PC-9 (cell line): ENCODE measurements at regions not wholly inside any gene's neighbourhood (a gene's known extent, or its start where the extent isn't known, plus 50 kb on each side); places are given as distances from the start of the nearest gene placed in this dataset.

Experiments
- BruUV-seq: library from RNA; stranded (reverse); fragments of 400-500 nt; replicated peaks from 2 replicates; lab custom pipeline; 2021; lab: Mats Ljungman, UMichigan
- CTCF ChIA-PET: fragments of 300-600 bp; sonication (Branson Sonifier 250); formaldehyde crosslinking; loops from one replicate; lab custom pipeline; 2022; ENCODE audit warnings: antibody characterized with exemption; lab: Charles Lee
- POLR2A ChIA-PET: fragments of 300-600 bp; sonication (Branson Sonifier 250); formaldehyde crosslinking; loops from one replicate; lab custom pipeline; 2022; ENCODE audit warnings: antibody characterized with exemption; ENCODE audit not compliant: unreplicated experiment; lab: Charles Lee
- DNase-seq, 2 experiments: peaks; one replicate each; pipeline versions ENCODE4 v3.0.0 to v3.0.0-alpha.2; 2015 to 2022; ENCODE audit warnings: mixed read lengths in 1 of 2
- H2AFZ ChIP-seq: fragments of 200-600 bp; sonication (generic); 2 replicates; pipeline ENCODE4 v1.8.1; 2017; ENCODE audit warnings: antibody characterized with exemption
- H3F3A ChIP-seq: fragments of 200-600 bp; sonication (generic); 2 replicates; pipeline ENCODE4 v1.8.1; 2017; ENCODE audit warnings: antibody characterized with exemption, mild to moderate bottlenecking, low read depth; ENCODE audit not compliant: insufficient read depth
- H3K27ac ChIP-seq: fragments of 200-600 bp; sonication (generic); 2 replicates; pipeline ENCODE4 v1.6.1; 2016; ENCODE audit warnings: mixed run types
- H3K27me3 ChIP-seq: fragments of 200-600 bp; sonication (generic); 2 replicates; pipeline ENCODE4 v1.6.1; 2016; ENCODE audit warnings: low read depth, mixed run types; ENCODE audit not compliant: insufficient read depth
- H3K36me3 ChIP-seq: fragments of 200-600 bp; sonication (generic); 2 replicates; pipeline ENCODE4 v1.6.1; 2016; ENCODE audit warnings: low read depth, mixed run types
- H3K4me1 ChIP-seq: fragments of 200-600 bp; sonication (generic); replicated peaks from 2 replicates; pipeline ENCODE4 v1.6.1; 2016; ENCODE audit warnings: mixed run types; ENCODE audit not compliant: insufficient read depth
- H3K4me2 ChIP-seq: fragments of 200-600 bp; sonication (generic); 2 replicates; pipeline ENCODE4 v1.6.1; 2017; ENCODE audit warnings: mixed run types
- H3K4me3 ChIP-seq: fragments of 200-600 bp; sonication (generic); 2 replicates; pipeline ENCODE4 v1.6.1; 2016; ENCODE audit warnings: mixed run types
- H3K79me2 ChIP-seq: fragments of 200-600 bp; sonication (generic); 2 replicates; pipeline ENCODE4 v1.6.1; 2017; ENCODE audit warnings: low read depth, mixed run types
- H3K9me2 ChIP-seq: fragments of 200-600 bp; sonication (generic); 2 replicates; pipeline ENCODE4 v1.8.1; 2017; ENCODE audit warnings: mild to moderate bottlenecking; ENCODE audit not compliant: insufficient read depth
- H3K9me3 ChIP-seq: fragments of 200-600 bp; sonication (generic); 2 replicates; pipeline ENCODE4 v1.8.1; 2016; ENCODE audit warnings: low read depth; ENCODE audit not compliant: insufficient read depth
- H4K20me1 ChIP-seq: fragments of 200-600 bp; sonication (generic); 2 replicates; pipeline ENCODE4 v1.8.1; 2017; ENCODE audit not compliant: insufficient read depth
- CTCF ChIP-seq: fragments of 200-600 bp; sonication (generic); conservative IDR thresholded peaks from 2 replicates; pipeline ENCODE4 v1.6.1; 2017; ENCODE audit warnings: mixed run types, antibody characterized with exemption, mild to moderate bottlenecking, moderate library complexity
- EZH2 ChIP-seq: fragments of 200-600 bp; sonication (generic); IDR thresholded peaks from 2 replicates; pipeline ENCODE4 v1.8.0; 2017; ENCODE audit warnings: antibody characterized with exemption, low read depth
- intact Hi-C: fragments of 100-400 bp; cut with micrococcal nuclease; formaldehyde crosslinking; loops from one replicate; pipeline ENCODE4 v1.10.0; 2022; ENCODE audit not compliant: unreplicated experiment

DNA sequence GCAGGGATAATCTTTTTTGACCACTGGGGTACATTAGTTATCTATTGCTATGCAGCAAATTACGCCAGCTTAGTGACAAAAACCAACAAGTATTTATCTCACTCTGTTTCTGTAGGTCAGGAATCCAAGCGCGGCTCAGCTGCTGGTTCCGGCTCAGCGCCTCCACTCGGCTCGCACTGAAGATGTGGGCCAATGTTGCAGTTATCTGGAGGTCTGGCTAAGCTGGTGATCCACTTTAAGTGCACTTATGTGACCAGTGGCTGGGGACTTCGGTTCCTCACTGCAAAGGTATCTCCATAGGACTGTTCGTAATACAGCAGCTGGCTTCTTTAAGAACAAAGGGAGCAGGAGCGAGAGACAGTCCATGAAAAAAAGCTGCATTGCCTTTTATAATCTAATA, 591.9 kb downstream of the TMEM182 start:
- CTCF ChIA-PET: no interaction called here
- POLR2A ChIA-PET: no interaction called here

GRCh38 chr2:103355287-103355686, 593.5 kb downstream of the TMEM182 start:
- CTCF ChIA-PET: no interaction called here
- H2AFZ ChIP-seq: no peak overlapping the region
- no peaks in the 10 kb centered on the region for H4K20me1 ChIP-seq
- intact Hi-C loops: no loop called here
- no peaks in the 10 kb centered on the region for H3K9me2 ChIP-seq
- no peaks in the 10 kb centered on the region for H3K79me2 ChIP-seq
- no peaks in the 10 kb centered on the region for H3K36me3 ChIP-seq
- H3F3A ChIP-seq: no peaks in the 10 kb centered on the region
- peaks cover 12% of the 10 kb centered on the region; the same call in 1 of the 2 replicates for H3K27me3 ChIP-seq
- H3K4me2 ChIP-seq: no peak overlapping the region
- no peaks in the 10 kb centered on the region for H3K4me1 ChIP-seq
- BruUV-seq: no TSS peak
- H3K27ac ChIP-seq: no peak overlapping the region
- no peaks in the 10 kb centered on the region for H3K9me3 ChIP-seq
- no peak for DNase-seq
- POLR2A ChIA-PET: no interaction called here
- TF ChIP-seq EZH2 (no peak), CTCF (no peak)
- no peak overlapping the region for H3K4me3 ChIP-seq

More for the DNA sequence above, 591.9 kb downstream of the TMEM182 start:
- no peak for TF ChIP-seq CTCF
- no peak for TF ChIP-seq EZH2
- Histone ChIP-seq H3K9me3 (no peaks in the 10 kb centered on the region), H2AFZ (no peak overlapping the region), H3K9me2 (no peaks in the 10 kb centered on the region), H3K36me3 (no peaks in the 10 kb centered on the region), H3K27me3 (peaks cover 12% of the 10 kb centered on the region; the same call in 1 of the 2 replicates), H3K4me3 (no peak overlapping the region), H3K27ac (no peak overlapping the region), H3K79me2 (no peaks in the 10 kb centered on the region), H3F3A (no peaks in the 10 kb centered on the region), H3K4me2 (no peak overlapping the region), H4K20me1 (no peaks in the 10 kb centered on the region), H3K4me1 (no peaks in the 10 kb centered on the region)
- no TSS peak for BruUV-seq
- intact Hi-C loops: no loop called here
- DNase-seq: no peak

DNA sequence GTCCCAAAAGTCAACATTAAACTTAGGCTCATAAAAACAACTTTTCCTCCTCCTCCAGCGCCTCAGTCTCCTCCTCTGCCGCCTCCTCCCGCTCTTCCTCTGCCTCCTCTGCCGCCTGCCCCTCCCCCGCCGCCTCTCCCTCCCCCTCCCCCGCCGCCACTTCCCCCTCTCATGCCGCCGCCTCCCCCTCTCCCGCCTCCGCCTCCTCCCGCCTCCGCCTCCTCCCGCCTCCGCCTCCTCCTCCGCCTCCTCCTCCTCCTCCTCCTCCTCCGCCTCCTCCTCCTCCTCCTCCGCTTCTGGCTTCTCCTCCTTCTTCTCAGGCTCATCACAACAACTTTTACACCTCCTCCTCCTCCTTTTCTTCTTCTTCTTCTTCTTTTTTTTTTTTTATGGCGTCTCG, 599.9 kb downstream of the TMEM182 start:
- H3K4me2 ChIP-seq: no peak overlapping the region
- intact Hi-C loops: no loop called here
- no peaks in the 10 kb centered on the region for H3K79me2 ChIP-seq
- H3K27ac ChIP-seq: no peak overlapping the region
- no peaks in the 10 kb centered on the region for H3F3A ChIP-seq
- no peaks in the 10 kb centered on the region for H3K9me2 ChIP-seq
- H3K4me1 ChIP-seq: no peaks in the 10 kb centered on the region
- BruUV-seq: no TSS peak
- no peak overlapping the region for H2AFZ ChIP-seq
- no peaks in the 10 kb centered on the region for H4K20me1 ChIP-seq
- ChIA-PET POLR2A (no interaction called here), CTCF (no interaction called here)
- no peak for DNase-seq
- H3K36me3 ChIP-seq: no peaks in the 10 kb centered on the region
- no peak for TF ChIP-seq CTCF
- no peak for TF ChIP-seq EZH2
- peaks cover 34% of the 10 kb centered on the region; the same call in 1 of the 2 replicates for H3K27me3 ChIP-seq
- H3K9me3 ChIP-seq: no peaks in the 10 kb centered on the region
- no peak overlapping the region for H3K4me3 ChIP-seq
